ENCODE measurements at regions not wholly inside any gene's neighbourhood (a gene's known extent, or its start where the extent isn't known, plus 50 kb on each side); places are given as distances from the start of the nearest gene placed in this dataset.
"Not testable (repeated sequence)": the region's sequence is repeated elsewhere in the genome, so short reads cannot be mapped to it uniquely, and the experiment has no call there.

DNA sequence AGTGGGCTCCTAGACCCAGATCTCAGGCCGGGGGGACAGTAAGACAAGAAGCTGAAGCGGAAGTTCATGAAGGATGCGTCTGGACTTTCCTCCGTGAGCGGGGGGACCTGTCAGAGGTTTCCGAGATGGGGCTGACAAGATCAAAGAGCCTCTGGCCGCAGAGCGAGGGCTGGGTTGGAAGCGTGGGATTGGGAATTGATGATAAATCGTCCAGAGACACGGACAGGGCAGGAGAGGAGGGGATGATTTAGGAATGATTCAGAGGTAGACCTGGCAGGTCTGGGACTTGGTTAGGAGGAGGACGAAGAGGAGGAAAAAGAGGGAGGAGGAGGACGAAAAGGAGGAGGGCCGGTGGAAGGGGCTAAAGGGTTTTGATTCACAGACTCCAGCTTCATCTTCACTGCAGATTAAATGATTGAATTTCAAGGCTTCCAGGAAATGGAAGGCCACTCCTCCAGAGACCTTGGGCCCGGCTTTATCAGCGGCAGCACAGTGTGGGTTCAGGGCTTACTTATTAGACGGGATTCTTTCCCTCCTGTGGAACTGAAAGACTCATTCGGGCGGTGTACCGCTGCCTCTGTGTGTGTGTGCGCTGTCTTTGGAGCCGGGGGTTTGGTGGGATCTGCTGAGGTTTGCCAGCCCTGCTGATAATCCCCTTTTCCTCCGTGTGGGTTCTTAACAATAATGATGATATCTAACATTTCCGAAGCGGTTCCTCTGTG, 85.7 kb upstream of the SLC45A1 start:
- Histone ChIP-seq H3K4me1 (peaks cover 0 to under 1% (median 0%) of the 10 kb centered on the region in 10 experiments; a peak in 2 of 20 replicates), H3K4me2 (no peak overlapping the region), H3K36me3 (no peaks in the 10 kb centered on the region), H3K9ac (no peak overlapping the region), H3K27ac (no peak overlapping the region), H3K27me3 (no peaks in the 10 kb centered on the region), H3K4me3 (no peak overlapping the region), H3K9me3 (replicated peaks in 1 of 11) (peaks cover 8 to 13% (median 11%) of the 10 kb centered on the region in 11 experiments), H4K20me1 (no peaks in the 10 kb centered on the region; a peak in 1 of 22 replicates)
- TF ChIP-seq Cebpa-rat (IDR thresholded peaks at IDR 0.05) = no peak

DNA sequence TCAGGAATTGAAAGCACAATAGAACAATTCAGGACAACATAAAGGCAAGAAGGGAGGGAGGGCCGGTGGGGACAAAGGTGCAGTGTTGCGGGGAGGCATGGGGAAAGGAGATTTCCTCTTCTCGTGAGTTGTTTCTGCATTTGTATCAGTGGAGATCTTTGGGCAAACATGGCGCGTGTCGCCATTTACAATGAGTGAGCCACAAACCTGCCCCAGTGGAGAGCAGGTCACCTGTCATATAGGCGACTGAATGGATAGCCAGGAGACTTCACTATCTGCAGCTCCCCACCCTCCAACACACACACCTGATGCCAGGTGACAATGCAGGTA, 87.7 kb upstream of the SLC45A1 start:
- H3K9ac ChIP-seq = no peak overlapping the region
- H3K4me2 ChIP-seq = no peak overlapping the region
- no peak overlapping the region for H3K27ac ChIP-seq
- H3K36me3 ChIP-seq = no peaks in the 10 kb centered on the region
- H3K27me3 ChIP-seq = no peaks in the 10 kb centered on the region
- no peaks in the 10 kb centered on the region; a peak in 1 of 22 replicates for H4K20me1 ChIP-seq
- peaks cover 12 to 20% (median 14%) of the 10 kb centered on the region in 11 experiments for H3K9me3 ChIP-seq (replicated peaks in 1 of 11)
- no peak overlapping the region for H3K4me3 ChIP-seq
- peaks cover 0 to 2% (median 0%) of the 10 kb centered on the region in 10 experiments; a peak in 8 of 20 replicates for H3K4me1 ChIP-seq
- no peak for TF ChIP-seq Cebpa-rat (IDR thresholded peaks at IDR 0.05)

DNA sequence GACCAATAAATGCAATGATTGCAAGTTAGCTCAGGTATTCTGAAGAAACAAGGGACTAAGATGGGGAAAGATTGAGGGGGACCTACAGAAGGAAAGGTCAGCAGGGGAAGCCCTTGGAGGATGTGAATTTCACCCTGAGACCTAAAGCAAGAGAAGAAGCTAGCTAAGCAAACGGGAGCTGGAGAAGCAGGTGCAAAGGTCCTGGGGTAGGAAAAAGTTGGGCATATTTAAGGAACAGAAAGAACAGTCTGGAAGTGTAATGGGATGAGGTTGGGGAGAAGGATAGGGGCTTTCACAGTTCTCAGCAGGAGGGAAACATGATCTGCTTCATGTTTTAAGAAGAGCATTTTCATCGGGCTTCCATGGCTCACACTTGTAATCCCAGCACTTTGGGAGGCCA, 89.7 kb upstream of the SLC45A1 start:
- Histone ChIP-seq H3K4me1 (peaks cover 0 to 15% (median 8%) of the 10 kb centered on the region in 10 experiments; a peak in 13 of 20 replicates), H4K20me1 (no peaks in the 10 kb centered on the region), H3K9me3 (replicated peaks in 1 of 11) (peaks cover 12 to 20% (median 14%) of the 10 kb centered on the region in 11 experiments), H3K9ac (no peak overlapping the region), H3K4me3 (no peak overlapping the region), H3K27ac (no peak overlapping the region), H3K36me3 (no peaks in the 10 kb centered on the region), H3K4me2 (no peak overlapping the region), H3K27me3 (no peaks in the 10 kb centered on the region)
- no peak for TF ChIP-seq Cebpa-rat (IDR thresholded peaks at IDR 0.05)

DNA sequence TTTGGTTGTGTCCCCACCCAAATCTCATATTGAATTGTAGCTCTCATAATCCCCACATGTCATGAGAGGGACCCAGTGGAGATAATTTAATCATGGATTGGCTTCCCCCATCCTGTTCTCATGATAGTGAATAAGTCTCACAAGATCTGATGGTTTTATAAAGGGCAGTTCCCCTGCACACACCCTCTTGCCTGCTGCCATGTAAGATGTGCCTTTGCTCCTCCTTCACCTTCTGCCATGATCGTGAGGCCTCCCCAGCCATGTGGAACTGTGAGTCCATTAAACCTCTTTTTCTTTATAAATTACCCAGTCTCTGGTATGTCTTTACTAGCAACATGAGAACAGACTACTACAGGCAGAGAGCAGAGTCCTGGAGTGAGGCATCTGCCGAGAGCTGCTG, 90.2 kb upstream of the SLC45A1 start:
- not testable (repeated sequence) for H3K36me3 ChIP-seq, H3K4me3 ChIP-seq, H4K20me1 ChIP-seq, H3K9ac ChIP-seq, H3K27me3 ChIP-seq, H3K27ac ChIP-seq, H3K4me2 ChIP-seq
- H3K9me3 ChIP-seq (replicated peaks in 1 of 11) = peaks cover 12 to 20% (median 14%) of the 10 kb centered on the region in 11 experiments
- peaks cover 0 to 15% (median 8%) of the 10 kb centered on the region in 10 experiments; a peak in 13 of 20 replicates for H3K4me1 ChIP-seq

DNA sequence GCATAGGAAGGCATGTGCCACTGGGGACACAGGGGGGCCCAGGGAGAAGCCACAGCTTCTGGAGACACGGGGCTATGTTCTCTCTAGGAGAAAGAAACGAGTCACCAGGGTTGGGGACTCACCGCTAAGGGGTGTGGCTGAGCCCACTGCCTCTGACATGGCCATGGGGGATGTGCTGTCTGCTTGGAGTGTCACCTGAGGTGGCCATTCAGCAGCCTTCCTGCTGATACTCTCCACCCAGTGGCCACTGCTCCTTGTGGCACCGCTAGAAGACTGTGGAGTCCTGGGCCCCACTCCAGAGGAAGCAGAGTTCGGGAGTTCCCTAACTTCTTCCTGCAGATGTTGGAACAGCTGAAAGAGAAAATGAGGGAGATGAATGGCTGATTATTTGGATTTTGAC, 91.2 kb upstream of the SLC45A1 start:
- no peaks in the 10 kb centered on the region for H4K20me1 ChIP-seq
- TF ChIP-seq Cebpa-rat (IDR thresholded peaks at IDR 0.05) = no peak
- H3K27ac ChIP-seq = no peak overlapping the region
- H3K9me3 ChIP-seq (replicated peaks in 1 of 11) = peaks cover 12 to 20% (median 14%) of the 10 kb centered on the region in 11 experiments
- H3K4me1 ChIP-seq = peaks cover 0 to 15% (median 8%) of the 10 kb centered on the region in 10 experiments; a peak in 13 of 20 replicates
- no peak overlapping the region for H3K9ac ChIP-seq
- H3K4me2 ChIP-seq = no peak overlapping the region
- no peaks in the 10 kb centered on the region for H3K27me3 ChIP-seq
- H3K36me3 ChIP-seq = no peaks in the 10 kb centered on the region
- H3K4me3 ChIP-seq = no peak overlapping the region

DNA sequence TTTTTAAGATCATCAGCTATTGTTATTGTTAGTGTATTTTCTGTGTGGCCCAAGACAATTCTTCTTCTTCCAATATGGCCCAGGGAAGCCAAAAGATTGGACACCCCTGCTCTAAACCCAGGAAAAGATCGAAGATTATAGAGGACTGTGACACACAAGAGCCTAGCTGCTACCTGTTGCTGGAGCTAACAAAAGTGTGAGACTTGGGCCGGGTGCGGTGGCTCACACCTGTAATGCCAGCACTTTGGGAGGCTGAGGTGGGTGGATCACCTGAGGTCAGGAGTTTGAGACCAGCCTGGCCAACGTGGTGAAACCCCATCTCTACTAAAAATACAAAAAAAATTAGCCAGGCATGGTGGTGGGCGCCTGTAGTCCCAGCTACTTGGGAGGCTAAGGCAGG, 91.9 kb upstream of the SLC45A1 start:
- not testable (repeated sequence) for H4K20me1 ChIP-seq, H3K9ac ChIP-seq, H3K27me3 ChIP-seq, H3K27ac ChIP-seq, H3K36me3 ChIP-seq, H3K4me3 ChIP-seq, H3K4me2 ChIP-seq
- H3K4me1 ChIP-seq = peaks cover 0 to 15% (median 8%) of the 10 kb centered on the region in 10 experiments; a peak in 13 of 20 replicates
- peaks cover 12 to 20% (median 14%) of the 10 kb centered on the region in 11 experiments for H3K9me3 ChIP-seq (replicated peaks in 1 of 11)

DNA sequence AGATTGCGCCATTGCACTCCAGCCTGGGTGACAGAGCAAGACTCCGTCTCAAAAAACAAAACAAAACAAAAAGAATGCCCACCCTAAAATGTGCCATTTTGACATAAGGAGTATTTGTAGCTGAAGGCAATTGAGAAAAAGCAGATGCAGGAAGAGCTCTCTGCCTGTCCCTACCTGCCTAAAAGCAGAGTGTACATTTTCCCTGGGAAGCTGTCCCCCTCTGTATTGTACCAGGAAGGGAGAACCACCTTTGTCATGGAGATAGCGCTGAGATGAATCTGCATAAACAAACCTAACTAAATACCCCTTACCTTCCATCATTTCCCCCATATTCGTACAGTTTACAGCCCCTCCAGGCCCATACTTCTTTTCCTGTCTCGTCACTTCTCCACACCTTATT, 94.4 kb upstream of the SLC45A1 start:
- Histone ChIP-seq H3K9ac (no peak overlapping the region), H3K4me1 (peaks cover 0 to 34% (median 14%) of the 10 kb centered on the region in 10 experiments; a peak in 15 of 20 replicates), H3K36me3 (no peaks in the 10 kb centered on the region), H3K9me3 (replicated peaks in 1 of 11) (peaks cover 12 to 20% (median 14%) of the 10 kb centered on the region in 11 experiments), H4K20me1 (no peaks in the 10 kb centered on the region), H3K27me3 (peaks cover 1 to 22% (median 13%) of the 10 kb centered on the region in 11 experiments), H3K4me2 (no peak overlapping the region), H3K27ac (no peak overlapping the region), H3K4me3 (no peak overlapping the region)
- no peak for TF ChIP-seq Cebpa-rat (IDR thresholded peaks at IDR 0.05)

DNA sequence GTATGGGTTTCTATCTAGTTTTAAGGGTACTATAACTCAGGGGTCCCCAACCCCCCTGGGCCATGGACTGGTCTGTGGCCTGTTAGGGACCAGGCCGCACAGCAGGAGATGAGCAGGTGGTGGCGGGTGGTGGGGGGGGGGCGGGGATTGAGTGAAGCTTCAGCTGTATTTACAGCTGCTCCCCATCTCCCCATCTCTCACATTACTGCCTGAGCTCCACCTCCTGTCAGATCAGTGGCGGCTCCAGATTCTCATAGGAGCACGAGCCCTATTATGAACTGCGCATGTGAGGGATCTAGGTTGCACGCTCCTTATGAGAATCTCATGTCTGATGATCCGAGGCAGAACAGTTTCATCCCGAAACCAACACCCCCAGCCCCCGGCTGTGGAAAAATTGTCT, 95.1 kb upstream of the SLC45A1 start:
- Histone ChIP-seq H3K4me1 (peaks cover 0 to 42% (median 21%) of the 10 kb centered on the region in 10 experiments; a peak in 17 of 20 replicates), H3K4me3 (no peak overlapping the region), H3K27ac (no peak overlapping the region), H3K36me3 (no peaks in the 10 kb centered on the region), H3K9ac (no peak overlapping the region), H4K20me1 (no peaks in the 10 kb centered on the region), H3K9me3 (replicated peaks in 1 of 11) (peaks cover 7 to 14% (median 10%) of the 10 kb centered on the region in 11 experiments), H3K27me3 (peaks cover 9 to 29% (median 21%) of the 10 kb centered on the region in 11 experiments), H3K4me2 (no peak overlapping the region)
- TF ChIP-seq Cebpa-rat (IDR thresholded peaks at IDR 0.05) = no peak

DNA sequence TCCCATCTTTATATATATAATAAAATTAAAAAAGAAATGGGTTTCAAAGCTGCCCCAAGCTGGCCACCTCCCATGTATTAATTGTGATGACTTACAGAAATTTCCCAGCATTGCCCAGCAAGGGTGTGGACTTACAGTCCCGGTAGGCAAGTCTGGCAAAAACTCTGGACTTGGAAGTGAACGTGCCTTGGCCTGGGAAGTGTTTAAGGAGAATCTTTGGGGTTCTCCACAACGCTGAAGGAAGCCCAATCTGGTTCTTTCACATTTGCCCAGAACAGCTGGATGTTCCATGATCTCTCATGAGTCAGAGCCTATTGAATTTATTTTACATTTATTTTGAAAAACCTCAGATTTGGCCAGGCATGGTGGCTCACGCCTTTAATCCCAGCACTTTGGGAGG, 98.4 kb upstream of the SLC45A1 start:
- H3K36me3 ChIP-seq = no peaks in the 10 kb centered on the region
- peaks cover 32 to 62% (median 50%) of the 10 kb centered on the region in 11 experiments for H3K27me3 ChIP-seq
- H3K4me3 ChIP-seq = no peak overlapping the region
- no peaks in the 10 kb centered on the region; a peak in 1 of 22 replicates for H4K20me1 ChIP-seq
- peak overlapping the region in 4 of 11 experiments; percentile 89 to 95 (median 90); a peak in 5 of 22 replicates for H3K4me2 ChIP-seq
- peaks cover 8 to 50% (median 25%) of the 10 kb centered on the region in 10 experiments; a peak in 19 of 20 replicates for H3K4me1 ChIP-seq
- H3K27ac ChIP-seq = no peak overlapping the region
- no peaks in the 10 kb centered on the region for H3K9me3 ChIP-seq (replicated peaks in 1 of 11)
- no peak for TF ChIP-seq Cebpa-rat (IDR thresholded peaks at IDR 0.05)
- H3K9ac ChIP-seq = no peak overlapping the region

Data from BLaER1 treated with 17β-estradiol and CSF1 and Interleukin-3, amounts not matched to agents 10 nM and 100 nM (cell line).